ENCODE measurements at regions not wholly inside any gene's neighbourhood (a gene's known extent, or its start where the extent isn't known, plus 50 kb on each side); places are given as distances from the start of the nearest gene placed in this dataset.

DNA sequence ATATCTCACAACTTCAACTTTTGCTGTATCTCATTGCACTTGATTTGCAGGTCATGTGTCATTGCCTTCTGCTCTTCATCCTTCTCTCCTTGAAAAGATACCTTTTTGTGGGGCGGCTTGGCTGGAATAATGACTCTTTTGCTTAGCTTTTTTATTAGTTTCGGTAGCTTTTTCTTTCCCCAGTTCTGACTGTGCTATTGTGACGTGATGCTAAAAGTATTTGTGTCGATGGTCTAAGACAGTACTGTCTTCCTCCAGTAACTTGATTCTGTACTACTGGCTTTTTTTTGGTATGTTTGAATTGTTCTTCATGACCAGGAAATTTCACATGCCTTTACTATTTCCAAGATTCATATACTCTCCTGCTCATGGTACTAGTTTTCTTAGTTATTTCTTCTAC, 63.1 kb downstream of the SLITRK1 start (continued):
- TF ChIP-seq, protein P1, sequence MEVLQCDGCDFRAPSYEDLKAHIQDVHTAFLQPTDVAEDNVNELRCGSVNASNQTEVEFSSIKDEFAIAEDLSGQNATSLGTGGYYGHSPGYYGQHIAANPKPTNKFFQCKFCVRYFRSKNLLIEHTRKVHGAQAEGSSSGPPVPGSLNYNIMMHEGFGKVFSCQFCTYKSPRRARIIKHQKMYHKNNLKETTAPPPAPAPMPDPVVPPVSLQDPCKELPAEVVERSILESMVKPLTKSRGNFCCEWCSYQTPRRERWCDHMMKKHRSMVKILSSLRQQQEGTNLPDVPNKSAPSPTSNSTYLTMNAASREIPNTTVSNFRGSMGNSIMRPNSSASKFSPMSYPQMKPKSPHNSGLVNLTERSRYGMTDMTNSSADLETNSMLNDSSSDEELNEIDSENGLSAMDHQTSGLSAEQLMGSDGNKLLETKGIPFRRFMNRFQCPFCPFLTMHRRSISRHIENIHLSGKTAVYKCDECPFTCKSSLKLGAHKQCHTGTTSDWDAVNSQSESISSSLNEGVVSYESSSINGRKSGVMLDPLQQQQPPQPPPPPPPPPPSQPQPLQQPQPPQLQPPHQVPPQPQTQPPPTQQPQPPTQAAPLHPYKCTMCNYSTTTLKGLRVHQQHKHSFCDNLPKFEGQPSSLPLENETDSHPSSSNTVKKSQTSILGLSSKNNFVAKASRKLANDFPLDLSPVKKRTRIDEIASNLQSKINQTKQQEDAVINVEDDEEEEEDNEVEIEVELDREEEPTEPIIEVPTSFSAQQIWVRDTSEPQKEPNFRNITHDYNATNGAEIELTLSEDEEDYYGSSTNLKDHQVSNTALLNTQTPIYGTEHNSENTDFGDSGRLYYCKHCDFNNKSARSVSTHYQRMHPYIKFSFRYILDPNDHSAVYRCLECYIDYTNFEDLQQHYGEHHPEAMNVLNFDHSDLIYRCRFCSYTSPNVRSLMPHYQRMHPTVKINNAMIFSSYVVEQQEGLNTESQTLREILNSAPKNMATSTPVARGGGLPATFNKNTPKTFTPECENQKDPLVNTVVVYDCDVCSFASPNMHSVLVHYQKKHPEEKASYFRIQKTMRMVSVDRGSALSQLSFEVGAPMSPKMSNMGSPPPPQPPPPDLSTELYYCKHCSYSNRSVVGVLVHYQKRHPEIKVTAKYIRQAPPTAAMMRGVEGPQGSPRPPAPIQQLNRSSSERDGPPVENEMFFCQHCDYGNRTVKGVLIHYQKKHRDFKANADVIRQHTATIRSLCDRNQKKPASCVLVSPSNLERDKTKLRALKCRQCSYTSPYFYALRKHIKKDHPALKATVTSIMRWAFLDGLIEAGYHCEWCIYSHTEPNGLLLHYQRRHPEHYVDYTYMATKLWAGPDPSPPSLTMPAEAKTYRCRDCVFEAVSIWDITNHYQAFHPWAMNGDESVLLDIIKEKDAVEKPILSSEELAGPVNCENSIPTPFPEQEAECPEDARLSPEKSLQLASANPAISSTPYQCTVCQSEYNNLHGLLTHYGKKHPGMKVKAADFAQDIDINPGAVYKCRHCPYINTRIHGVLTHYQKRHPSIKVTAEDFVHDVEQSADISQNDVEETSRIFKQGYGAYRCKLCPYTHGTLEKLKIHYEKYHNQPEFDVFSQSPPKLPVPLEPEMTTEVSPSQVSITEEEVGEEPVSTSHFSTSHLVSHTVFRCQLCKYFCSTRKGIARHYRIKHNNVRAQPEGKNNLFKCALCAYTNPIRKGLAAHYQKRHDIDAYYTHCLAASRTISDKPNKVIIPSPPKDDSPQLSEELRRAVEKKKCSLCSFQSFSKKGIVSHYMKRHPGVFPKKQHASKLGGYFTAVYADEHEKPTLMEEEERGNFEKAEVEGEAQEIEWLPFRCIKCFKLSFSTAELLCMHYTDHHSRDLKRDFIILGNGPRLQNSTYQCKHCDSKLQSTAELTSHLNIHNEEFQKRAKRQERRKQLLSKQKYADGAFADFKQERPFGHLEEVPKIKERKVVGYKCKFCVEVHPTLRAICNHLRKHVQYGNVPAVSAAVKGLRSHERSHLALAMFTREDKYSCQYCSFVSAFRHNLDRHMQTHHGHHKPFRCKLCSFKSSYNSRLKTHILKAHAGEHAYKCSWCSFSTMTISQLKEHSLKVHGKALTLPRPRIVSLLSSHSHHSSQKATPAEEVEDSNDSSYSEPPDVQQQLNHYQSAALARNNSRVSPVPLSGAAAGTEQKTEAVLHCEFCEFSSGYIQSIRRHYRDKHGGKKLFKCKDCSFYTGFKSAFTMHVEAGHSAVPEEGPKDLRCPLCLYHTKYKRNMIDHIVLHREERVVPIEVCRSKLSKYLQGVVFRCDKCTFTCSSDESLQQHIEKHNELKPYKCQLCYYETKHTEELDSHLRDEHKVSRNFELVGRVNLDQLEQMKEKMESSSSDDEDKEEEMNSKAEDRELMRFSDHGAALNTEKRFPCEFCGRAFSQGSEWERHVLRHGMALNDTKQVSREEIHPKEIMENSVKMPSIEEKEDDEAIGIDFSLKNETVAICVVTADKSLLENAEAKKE (CRISPR knock-in tag; IDR thresholded peaks at IDR 0.05), result no peak
- no peak for TF ChIP-seq JUNB (IDR thresholded peaks at IDR 0.05; ENCODE audit: unreplicated experiment)
- TF ChIP-seq STAT1 (IDR thresholded peaks at IDR 0.05; ENCODE audit: unreplicated experiment), result no peak

DNA sequence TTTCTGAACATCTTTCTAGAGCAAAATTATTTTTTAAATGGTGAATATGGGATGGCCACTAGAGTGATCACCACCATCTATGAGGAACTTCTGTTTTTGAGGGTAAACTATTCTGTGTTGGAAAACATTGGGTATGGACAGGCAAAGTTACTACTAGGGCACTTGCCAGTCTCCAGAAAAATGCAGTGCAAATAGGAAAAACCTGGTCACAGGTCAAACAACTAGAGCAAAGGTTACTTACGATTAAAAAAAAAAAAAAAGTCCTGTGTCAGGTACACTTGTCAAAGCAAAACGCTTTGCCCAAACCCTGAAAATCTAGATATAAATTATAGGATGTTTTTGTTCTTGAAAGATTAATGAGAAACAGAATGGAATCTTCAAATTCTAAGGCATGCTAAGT, 66.2 kb downstream of the SLITRK1 start:
- no peaks in the 10 kb centered on the region for H3K79me2 ChIP-seq (replicated peaks; ENCODE audit: insufficient read depth)
- Mint-ChIP-seq H3K9me3 (peaks cover 2% of the 10 kb centered on the region; the same call in 2 of the 3 replicates), H3K36me3 (ENCODE audit: low read depth) (no peaks in the 10 kb centered on the region), H3K27me3 (ENCODE audit: insufficient read depth, low read depth, poor library complexity) (no peaks in the 10 kb centered on the region), H3K27ac (no peak overlapping the region), H3K4me3 (no peak overlapping the region), H3K4me1 (peaks cover 4% of the 10 kb centered on the region; the same call in 2 of the 3 replicates)
- no peak overlapping the region for H3K27ac ChIP-seq (ENCODE audit: low read depth)
- no peak overlapping the region for H3K4me2 ChIP-seq
- DNase-seq (ENCODE audit: low spot score) (no peak), ATAC-seq (no peak)
- no peaks in the 10 kb centered on the region for H3K9me2 ChIP-seq (ENCODE audit: insufficient read depth)
- no peaks in the 10 kb centered on the region for H3K27me3 ChIP-seq (ENCODE audit: insufficient read depth)
- no peaks in the 10 kb centered on the region for H3F3A ChIP-seq (replicated peaks; ENCODE audit: low read depth)
- no peaks in the 10 kb centered on the region for H4K20me1 ChIP-seq (replicated peaks; ENCODE audit: insufficient read depth)
- H3K4me3 ChIP-seq, result no peak overlapping the region
- H3K36me3 ChIP-seq (ENCODE audit: insufficient read depth), result no peaks in the 10 kb centered on the region
- no peak for TF ChIP-seq EZH2phosphoT487 (IDR thresholded peaks at IDR 0.05; ENCODE audit: unreplicated experiment)
- TF ChIP-seq, protein P2, sequence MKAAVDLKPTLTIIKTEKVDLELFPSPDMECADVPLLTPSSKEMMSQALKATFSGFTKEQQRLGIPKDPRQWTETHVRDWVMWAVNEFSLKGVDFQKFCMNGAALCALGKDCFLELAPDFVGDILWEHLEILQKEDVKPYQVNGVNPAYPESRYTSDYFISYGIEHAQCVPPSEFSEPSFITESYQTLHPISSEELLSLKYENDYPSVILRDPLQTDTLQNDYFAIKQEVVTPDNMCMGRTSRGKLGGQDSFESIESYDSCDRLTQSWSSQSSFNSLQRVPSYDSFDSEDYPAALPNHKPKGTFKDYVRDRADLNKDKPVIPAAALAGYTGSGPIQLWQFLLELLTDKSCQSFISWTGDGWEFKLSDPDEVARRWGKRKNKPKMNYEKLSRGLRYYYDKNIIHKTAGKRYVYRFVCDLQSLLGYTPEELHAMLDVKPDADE (IDR thresholded peaks at IDR 0.05), result no peak
- H3K4me1 ChIP-seq (ENCODE audit: insufficient read depth), result no peaks in the 10 kb centered on the region
- H2AFZ ChIP-seq, result no peak overlapping the region
